HG03060 (cell line): ENCODE measurements at regions not wholly inside any gene's neighbourhood (a gene's known extent, or its start where the extent isn't known, plus 50 kb on each side); places are given as distances from the start of the nearest gene placed in this dataset.
"Not testable (repeated sequence)": the region's sequence is repeated elsewhere in the genome, so short reads cannot be mapped to it uniquely, and the experiment has no call there.

ENCODE experiments used
- ATAC-seq: cut with Tn5 transposase; IDR thresholded peaks from one replicate; pipeline ENCODE4 v1.9.1; 2021; ENCODE audit warnings: low read depth, moderate number of reproducible peaks; ENCODE audit not compliant: unreplicated experiment

GRCh38 chr16:87033541-87034300 lies 283.5 kb downstream of the C16orf95 start:
- ATAC-seq = no peak

GRCh38 chr16:87034317-87034716 lies 282.9 kb downstream of the C16orf95 start:
- ATAC-seq = no peak

GRCh38 chr16:87035053-87035452 lies 282.1 kb downstream of the C16orf95 start:
- no peak for ATAC-seq

- ATAC-seq = no peak
These were observed 280.2 kb downstream of the C16orf95 start for GRCh38 chr16:87037012-87037411.

GRCh38 chr16:87038528-87038927 lies 278.7 kb downstream of the C16orf95 start:
- ATAC-seq = not testable (repeated sequence)

- ATAC-seq = no peak
These were observed 276.7 kb downstream of the C16orf95 start for GRCh38 chr16:87040169-87041117.

- ATAC-seq = no peak
These were observed 275.9 kb downstream of the C16orf95 start for GRCh38 chr16:87041286-87041685.

GRCh38 chr16:87042551-87043230 lies 274.5 kb downstream of the C16orf95 start:
- ATAC-seq = no peak

GRCh38 chr16:87043231-87044031 lies 273.8 kb downstream of the C16orf95 start:
- no peak for ATAC-seq

GRCh38 chr16:87044032-87044382 lies 273.2 kb downstream of the C16orf95 start:
- no peak for ATAC-seq

- no peak for ATAC-seq
These were observed 272.4 kb downstream of the C16orf95 start for GRCh38 chr16:87044829-87045228.

- ATAC-seq = no peak
These were observed 271.6 kb downstream of the C16orf95 start for GRCh38 chr16:87045466-87046216.

- no peak for ATAC-seq
These were observed 271.0 kb downstream of the C16orf95 start for GRCh38 chr16:87046235-87046634.

GRCh38 chr16:87047221-87048037 lies 269.8 kb downstream of the C16orf95 start:
- no peak for ATAC-seq

GRCh38 chr16:87048038-87048729 lies 269.0 kb downstream of the C16orf95 start:
- ATAC-seq = no peak

- ATAC-seq = no peak
These were observed 268.5 kb downstream of the C16orf95 start for GRCh38 chr16:87048730-87049115.

- ATAC-seq = not testable (repeated sequence)
These were observed 268.0 kb downstream of the C16orf95 start for GRCh38 chr16:87049216-87049615.

GRCh38 chr16:87050142-87050541 lies 267.1 kb downstream of the C16orf95 start:
- ATAC-seq = no peak
